Esophagus muscularis mucosa (tissue), 4 donors: ENCODE measurements at regions not wholly inside any gene's neighbourhood (a gene's known extent, or its start where the extent isn't known, plus 50 kb on each side); places are given as distances from the start of the nearest gene placed in this dataset.

Source experiments
- DNase-seq: peaks from one replicate; pipeline ENCODE4 v3.0.0-alpha.2; 2017; ENCODE audit errors: extremely low spot score
- H3K27ac ChIP-seq, 4 donors: fragments of 200-600 bp; sonication (generic); replicated peaks in 1 of 4; 1 replicate in 3 of 4; 2 replicates in 1 of 4; pipeline ENCODE4 v1.5.1; 2016 to 2019; ENCODE audit warnings: mild to moderate bottlenecking in 1 of 4
- H3K27me3 ChIP-seq, 4 donors: fragments of 200-600 bp; sonication (generic); one replicate each; pipeline versions ENCODE4 v1.5.1 to v1.6.0; 2016 to 2019
- H3K36me3 ChIP-seq, 4 donors: fragments of 200-600 bp; sonication (generic); one replicate each; pipeline ENCODE4 v1.5.1; 2016 to 2019
- H3K4me1 ChIP-seq, 4 donors: fragments of 200-600 bp; sonication (generic); one replicate each; pipeline ENCODE4 v1.5.1; 2016 to 2019
- H3K4me3 ChIP-seq, 4 donors: fragments of 200-600 bp; sonication (generic); 1 replicate in 2 of 4; 2 replicates in 2 of 4; pipeline ENCODE4 v1.5.1; 2016 to 2019; ENCODE audit warnings: mild to moderate bottlenecking in 4 of 4, moderate library complexity in 1 of 4
- H3K9me3 ChIP-seq, 4 donors: fragments of 200-600 bp; sonication (generic); 1 replicate in 3 of 4; 2 replicates in 1 of 4; pipeline ENCODE4 v1.5.1; 2016 to 2019
- EP300 ChIP-seq: sonication (generic); formaldehyde crosslinking; IDR thresholded peaks from one replicate; pipeline ENCODE4 v1.6.1; 2017; ENCODE audit warnings: antibody characterized with exemption
- POLR2A ChIP-seq: fragments of 450-650 bp; IDR thresholded peaks from one replicate; pipeline ENCODE4 v1.6.1; 2017; ENCODE audit warnings: antibody characterized with exemption, moderate library complexity, mild to moderate bottlenecking, low read depth
- POLR2AphosphoS5 ChIP-seq, 2 donors: sonication (generic); formaldehyde crosslinking; IDR thresholded peaks; one replicate each; pipeline ENCODE4 v1.6.1; 2017; ENCODE audit warnings: antibody characterized with exemption in 2 of 2
- WGBS: methylation state at CpG from one replicate; pipeline ENCODE4 v1.1.5; 2018; 5-methylcytosine and 5-hydroxymethylcytosine counted together
- intact Hi-C: fragments of 100-400 bp; cut with DNase I; formaldehyde crosslinking; loops from one replicate; pipeline ENCODE4 v1.15.1; 2023
- TF ChIP-seq, protein P1 (sequence below), 3 experiments: fragments of 200-600 bp in 2 of 3; fragments of 450-650 bp in 1 of 3; sonication (generic) in 2 of 3; IDR thresholded peaks; one replicate each; pipeline ENCODE4 v1.5.1; 2017 to 2019; ENCODE audit warnings: antibody characterized with exemption in 3 of 3, mild to moderate bottlenecking in 2 of 3, moderate library complexity in 1 of 3

DNA sequence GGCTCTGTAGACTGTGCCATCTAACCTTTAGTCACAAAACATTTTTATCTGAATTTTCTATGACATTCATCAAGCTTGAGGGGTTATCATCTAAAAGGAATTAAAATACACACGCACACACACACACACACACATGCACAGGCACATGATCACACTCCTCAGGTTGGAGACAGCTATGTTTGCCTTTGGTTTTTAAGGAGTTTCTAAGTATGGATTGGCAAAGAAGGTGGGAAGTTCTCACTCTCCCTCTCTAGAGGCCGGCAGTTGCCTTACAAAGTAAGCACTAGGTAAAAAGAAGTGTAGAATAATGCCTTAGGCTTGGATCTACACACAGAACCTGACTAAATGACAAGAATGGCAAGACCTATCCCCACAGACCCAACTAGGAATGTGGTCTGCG lies 437.1 kb downstream of the ZEB2 start:
- no peak for DNase-seq
- no peak for TF ChIP-seq POLR2AphosphoS5 (IDR thresholded peaks at IDR 0.05)
- TF ChIP-seq, protein P1, sequence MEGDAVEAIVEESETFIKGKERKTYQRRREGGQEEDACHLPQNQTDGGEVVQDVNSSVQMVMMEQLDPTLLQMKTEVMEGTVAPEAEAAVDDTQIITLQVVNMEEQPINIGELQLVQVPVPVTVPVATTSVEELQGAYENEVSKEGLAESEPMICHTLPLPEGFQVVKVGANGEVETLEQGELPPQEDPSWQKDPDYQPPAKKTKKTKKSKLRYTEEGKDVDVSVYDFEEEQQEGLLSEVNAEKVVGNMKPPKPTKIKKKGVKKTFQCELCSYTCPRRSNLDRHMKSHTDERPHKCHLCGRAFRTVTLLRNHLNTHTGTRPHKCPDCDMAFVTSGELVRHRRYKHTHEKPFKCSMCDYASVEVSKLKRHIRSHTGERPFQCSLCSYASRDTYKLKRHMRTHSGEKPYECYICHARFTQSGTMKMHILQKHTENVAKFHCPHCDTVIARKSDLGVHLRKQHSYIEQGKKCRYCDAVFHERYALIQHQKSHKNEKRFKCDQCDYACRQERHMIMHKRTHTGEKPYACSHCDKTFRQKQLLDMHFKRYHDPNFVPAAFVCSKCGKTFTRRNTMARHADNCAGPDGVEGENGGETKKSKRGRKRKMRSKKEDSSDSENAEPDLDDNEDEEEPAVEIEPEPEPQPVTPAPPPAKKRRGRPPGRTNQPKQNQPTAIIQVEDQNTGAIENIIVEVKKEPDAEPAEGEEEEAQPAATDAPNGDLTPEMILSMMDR (IDR thresholded peaks at IDR 0.05) = no peak
- TF ChIP-seq EP300 = no peak
- no peak for TF ChIP-seq POLR2A
- Histone ChIP-seq H3K4me3 (no peak overlapping the region), H3K36me3 (no peaks in the 10 kb centered on the region), H3K27ac (no peak overlapping the region), H3K4me1 (peaks cover 0 to 8% (median 4%) of the 10 kb centered on the region in 4 donors), H3K9me3 (no peaks in the 10 kb centered on the region), H3K27me3 (no peaks in the 10 kb centered on the region)
- 91% methylated on average over 3 of the region's 3 CpGs for WGBS
- intact Hi-C loops = no loop called here

DNA sequence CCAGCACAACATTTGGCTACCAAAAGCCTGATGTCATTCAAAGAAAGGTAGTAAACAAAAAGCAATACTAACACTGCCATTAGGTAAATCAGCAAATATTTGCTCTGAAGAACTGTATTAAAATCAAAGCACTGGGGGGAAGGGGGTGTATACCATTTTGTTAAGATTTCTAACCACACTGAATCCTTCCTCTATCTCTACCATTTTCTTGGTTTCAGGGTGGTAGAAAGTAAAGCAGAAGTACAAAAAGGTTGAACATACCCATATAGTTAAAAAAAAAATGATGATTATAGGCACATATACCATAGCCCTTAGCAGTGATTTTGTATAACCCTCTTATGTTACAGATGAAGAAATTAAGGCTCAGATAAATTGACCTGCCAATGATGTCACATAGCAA lies 437.6 kb downstream of the ZEB2 start:
- no peak overlapping the region for H3K4me3 ChIP-seq
- intact Hi-C loops = no loop called here
- no peaks in the 10 kb centered on the region for H3K27me3 ChIP-seq
- no peak overlapping the region for H3K27ac ChIP-seq
- TF ChIP-seq, protein P1 (IDR thresholded peaks at IDR 0.05) = no peak
- TF ChIP-seq EP300 (no peak), POLR2A (no peak), POLR2AphosphoS5 (IDR thresholded peaks at IDR 0.05) (no peak)
- no peaks in the 10 kb centered on the region for H3K9me3 ChIP-seq
- peaks cover 0 to 8% (median 4%) of the 10 kb centered on the region in 4 donors for H3K4me1 ChIP-seq
- H3K36me3 ChIP-seq = no peaks in the 10 kb centered on the region
- no peak for DNase-seq

DNA sequence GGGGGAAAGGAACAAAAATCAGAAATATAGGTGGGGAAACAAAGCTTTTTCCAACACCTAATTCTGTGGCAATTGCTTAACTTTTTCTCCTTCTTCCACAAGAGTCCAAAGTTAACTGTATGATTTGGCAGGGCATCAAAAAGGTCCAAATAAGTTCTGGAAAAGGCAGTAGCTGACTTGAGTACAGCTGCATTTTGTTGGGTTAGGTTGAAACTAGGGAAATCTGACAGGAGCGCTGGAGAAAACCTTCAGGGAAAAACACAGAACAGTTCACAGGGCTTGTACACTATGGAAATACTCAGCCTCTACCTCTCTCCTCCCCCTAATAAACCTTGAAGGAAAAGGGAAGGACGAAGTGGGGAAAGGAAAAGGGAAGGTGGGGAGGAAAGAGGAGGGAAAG lies 438.6 kb downstream of the ZEB2 start:
- Histone ChIP-seq H3K27me3 (no peaks in the 10 kb centered on the region), H3K9me3 (no peaks in the 10 kb centered on the region), H3K27ac (no peak overlapping the region), H3K36me3 (no peaks in the 10 kb centered on the region), H3K4me1 (peaks cover 0 to 8% (median 4%) of the 10 kb centered on the region in 4 donors), H3K4me3 (no peak overlapping the region)
- TF ChIP-seq POLR2A (no peak), EP300 (no peak), POLR2AphosphoS5 (IDR thresholded peaks at IDR 0.05) (no peak)
- TF ChIP-seq, protein P1 (IDR thresholded peaks at IDR 0.05) = no peak
- intact Hi-C loops = no loop called here
- no peak for DNase-seq
- WGBS = 70% methylated on average over 2 of the region's 2 CpGs

DNA sequence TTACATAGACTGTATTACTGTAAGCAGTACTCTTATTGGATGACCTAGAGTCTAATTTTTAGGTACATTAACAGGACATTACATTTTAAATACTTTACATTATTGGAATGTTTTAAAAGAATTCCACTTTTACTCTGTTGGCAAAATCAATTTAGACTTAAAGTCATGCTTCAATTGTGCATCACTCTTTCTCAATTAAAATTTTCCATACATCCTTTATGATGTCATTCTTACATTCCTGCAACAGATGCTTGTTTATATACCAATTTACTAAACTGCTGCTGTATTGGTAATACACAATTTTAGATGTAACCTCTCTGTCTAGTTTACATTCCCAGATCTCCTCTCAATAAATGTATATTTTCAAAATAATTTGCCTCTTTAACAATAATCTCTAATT lies 440.1 kb downstream of the ZEB2 start:
- H3K27ac ChIP-seq = no peak overlapping the region
- DNase-seq = no peak
- TF ChIP-seq, protein P1 (IDR thresholded peaks at IDR 0.05) = no peak
- TF ChIP-seq EP300 (no peak), POLR2AphosphoS5 (IDR thresholded peaks at IDR 0.05) (no peak), POLR2A (no peak)
- intact Hi-C loops = no loop called here
- no peak overlapping the region for H3K4me3 ChIP-seq
- no peaks in the 10 kb centered on the region for H3K9me3 ChIP-seq
- H3K4me1 ChIP-seq = peaks cover 0 to 8% (median 4%) of the 10 kb centered on the region in 4 donors
- no peaks in the 10 kb centered on the region for H3K27me3 ChIP-seq
- no peaks in the 10 kb centered on the region for H3K36me3 ChIP-seq
